ACHN (cell line): ENCODE measurements at regions not wholly inside any gene's neighbourhood (a gene's known extent, or its start where the extent isn't known, plus 50 kb on each side); places are given as distances from the start of the nearest gene placed in this dataset.

ENCODE experiments used
- DNase-seq: peaks from one replicate; pipeline ENCODE4 v3.0.0-alpha.2; 2015
- in situ Hi-C: cut with HindIII; loops from 2 replicates; pipeline ENCODE4 v1.10.0; 2017; ENCODE audit warnings: low sequenced_read_pairs, low pct_ligation_motif_present, low pct_unique_long_range_greater_than_20kb

DNA sequence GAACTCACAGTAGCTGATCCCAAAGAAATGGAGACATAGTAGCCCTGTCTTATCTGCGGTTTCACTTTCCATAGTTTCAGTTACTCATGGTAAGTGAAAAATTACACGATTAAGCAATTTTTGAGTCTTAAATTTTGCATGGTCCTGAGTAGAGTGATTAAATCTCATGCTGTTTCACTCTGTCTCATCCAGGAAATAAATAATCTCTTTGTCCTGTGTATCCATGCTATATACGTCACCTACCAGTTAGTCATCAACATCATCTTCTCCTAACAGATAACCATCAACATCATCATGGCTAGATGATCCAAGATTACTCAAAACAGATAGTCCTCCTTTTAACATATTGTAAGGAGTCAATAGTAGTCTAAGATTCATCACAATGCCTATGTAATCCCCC lies 1589.3 kb downstream of the BRINP3 start:
- no peak for DNase-seq
- in situ Hi-C loops = no loop called here

DNA sequence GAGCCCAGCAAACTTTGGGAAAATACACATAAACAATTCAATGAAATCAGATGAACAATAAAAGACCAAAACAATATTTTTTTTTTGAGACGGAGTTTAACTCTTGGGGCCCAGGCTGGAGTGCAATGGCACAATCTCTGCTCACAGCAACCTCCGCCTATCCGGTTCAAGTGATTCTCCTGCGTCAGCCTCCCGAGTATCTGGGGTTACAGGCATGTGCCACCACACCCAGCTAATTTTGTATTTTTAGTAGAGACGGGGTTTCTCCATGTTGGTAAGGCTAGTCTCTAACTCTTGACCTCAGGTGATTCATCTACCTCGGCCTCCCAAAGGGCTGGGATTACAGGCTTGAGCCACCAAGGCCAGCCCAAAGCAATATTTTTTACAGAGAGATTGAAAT lies 1588.5 kb downstream of the BRINP3 start:
- no peak for DNase-seq
- in situ Hi-C loops = no loop called here

DNA sequence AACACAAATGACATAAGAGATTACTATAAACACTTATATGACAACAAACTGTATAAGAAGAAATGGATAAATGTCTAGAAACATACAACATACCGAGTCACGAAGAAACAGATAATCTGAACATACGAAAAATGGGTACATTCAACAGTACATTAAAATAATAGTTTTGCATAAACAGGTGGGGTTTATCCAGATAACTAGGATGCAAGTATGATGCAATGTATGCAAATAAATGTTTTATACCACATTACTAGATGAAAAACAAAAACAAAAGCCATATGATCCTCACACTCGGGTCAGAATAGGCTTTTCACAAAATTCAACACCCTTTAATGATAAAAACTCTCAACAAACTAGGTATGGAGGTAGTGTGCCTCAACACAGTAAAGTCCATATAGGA lies 1585.7 kb downstream of the BRINP3 start:
- no peak for DNase-seq
- in situ Hi-C loops = no loop called here

DNA sequence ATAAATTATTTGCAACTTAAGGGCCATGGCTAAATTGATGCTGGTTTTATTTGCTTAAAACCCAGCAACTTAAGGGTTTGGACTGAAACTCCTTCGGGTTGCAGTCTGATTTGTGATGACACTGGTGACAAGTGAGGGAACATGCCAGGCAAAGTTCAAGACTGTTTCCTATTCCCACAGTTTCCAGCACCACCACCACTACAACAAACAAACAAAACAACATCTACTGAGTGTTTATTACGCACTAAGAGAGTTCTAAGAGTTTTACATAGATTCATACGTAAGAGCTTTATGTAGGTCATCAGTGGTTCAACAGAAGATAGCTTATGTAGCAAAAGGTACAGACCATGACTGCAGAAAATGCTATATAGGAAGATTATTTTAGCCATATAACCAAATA lies 1582.1 kb downstream of the BRINP3 start:
- in situ Hi-C loops = no loop called here
- DNase-seq = no peak

DNA sequence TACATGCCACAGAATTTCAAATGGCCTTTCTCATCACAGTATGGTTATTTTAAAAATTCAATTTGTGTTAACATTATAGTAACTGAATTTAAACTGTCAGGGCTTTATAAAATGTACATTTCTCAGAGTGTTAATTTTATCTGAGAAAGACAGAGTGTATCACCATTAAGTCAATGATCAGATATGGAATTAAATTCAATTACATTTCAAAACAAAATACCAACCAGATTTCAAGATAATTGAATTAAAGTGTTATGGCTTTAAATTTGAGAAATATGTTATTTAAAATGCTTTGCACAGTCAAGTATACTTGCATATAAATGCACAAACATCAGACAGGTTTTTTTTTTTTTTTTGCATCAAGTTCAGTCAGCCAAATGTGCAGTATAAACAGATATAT lies 1574.4 kb downstream of the BRINP3 start:
- no peak for DNase-seq
- in situ Hi-C loops = no loop called here

DNA sequence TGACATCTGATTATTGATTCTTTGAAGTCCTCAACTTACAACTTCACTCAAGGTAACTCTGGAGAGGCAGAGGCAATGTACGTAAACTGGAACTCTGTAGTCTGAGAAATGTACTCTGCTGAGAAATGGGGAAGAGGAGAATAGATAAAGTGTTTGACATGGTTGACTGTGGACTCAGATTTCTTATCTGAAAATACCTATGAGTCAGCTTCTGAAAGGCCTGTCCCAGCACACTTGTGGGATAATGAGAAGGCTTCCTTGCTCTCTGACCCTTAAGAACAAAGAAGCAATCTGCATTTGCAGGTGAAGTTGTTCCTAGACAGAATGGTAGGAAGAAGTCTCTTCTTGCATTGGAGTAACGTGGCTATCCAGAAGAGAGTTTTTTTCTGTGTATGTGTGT lies 1573.5 kb downstream of the BRINP3 start:
- in situ Hi-C loops = no loop called here

DNA sequence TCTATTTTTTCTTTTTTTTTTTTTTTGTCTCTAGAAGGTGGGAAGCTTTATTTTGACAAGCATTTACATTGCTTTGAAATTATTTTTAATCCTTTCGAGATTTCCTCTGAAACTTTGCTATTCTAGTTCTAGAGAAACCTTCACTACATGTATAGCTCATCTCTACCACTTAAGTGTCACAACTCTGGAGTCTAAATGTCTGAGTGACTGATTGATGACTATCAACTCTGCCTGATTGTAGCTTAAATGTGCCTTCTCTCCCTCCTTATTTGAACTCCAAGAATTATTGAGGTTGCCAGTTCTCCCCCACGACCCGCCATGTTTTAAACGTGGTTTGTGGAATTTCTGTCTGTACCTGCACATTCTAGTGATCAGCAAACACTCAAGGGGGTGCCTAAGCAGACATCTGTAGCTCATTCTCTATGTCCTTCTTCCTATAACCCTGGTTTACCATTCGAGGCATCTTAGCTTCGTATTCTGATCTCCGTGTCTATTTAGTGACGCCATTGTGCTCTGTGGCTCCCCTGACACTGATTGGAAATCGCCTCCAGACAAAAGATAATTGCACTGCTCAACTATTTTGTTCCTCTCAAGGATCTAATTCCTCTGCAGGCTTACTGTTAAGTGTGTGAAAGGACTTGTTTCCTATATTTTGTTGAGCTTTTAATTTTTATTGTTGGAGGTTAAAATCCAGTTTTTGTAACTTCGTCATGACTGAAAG lies 1570.6 kb downstream of the BRINP3 start:
- DNase-seq = no peak
- in situ Hi-C loops = no loop called here

More for the DNA sequence above, 1573.5 kb downstream of the BRINP3 start:
- peak; percentile 3 for DNase-seq

DNA sequence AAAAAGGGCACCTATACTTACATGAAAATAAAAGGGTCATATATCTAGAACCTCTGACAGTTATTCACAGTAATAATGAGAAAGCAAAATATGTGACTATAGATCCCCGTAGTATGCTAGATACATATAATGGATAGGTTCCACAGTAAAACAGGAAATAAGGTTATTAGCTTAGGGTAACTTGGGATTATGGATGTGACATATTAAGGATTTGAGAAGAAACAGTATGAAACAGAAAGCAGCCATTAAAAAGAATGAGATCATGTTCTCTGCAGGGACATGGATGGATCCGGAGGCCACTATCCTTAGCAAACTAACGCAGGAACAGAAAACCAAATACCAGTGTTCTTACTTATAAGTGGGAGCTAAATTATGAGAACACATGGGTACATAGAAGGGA lies 1547.3 kb downstream of the BRINP3 start:
- in situ Hi-C loops = no loop called here
- no peak for DNase-seq

DNA sequence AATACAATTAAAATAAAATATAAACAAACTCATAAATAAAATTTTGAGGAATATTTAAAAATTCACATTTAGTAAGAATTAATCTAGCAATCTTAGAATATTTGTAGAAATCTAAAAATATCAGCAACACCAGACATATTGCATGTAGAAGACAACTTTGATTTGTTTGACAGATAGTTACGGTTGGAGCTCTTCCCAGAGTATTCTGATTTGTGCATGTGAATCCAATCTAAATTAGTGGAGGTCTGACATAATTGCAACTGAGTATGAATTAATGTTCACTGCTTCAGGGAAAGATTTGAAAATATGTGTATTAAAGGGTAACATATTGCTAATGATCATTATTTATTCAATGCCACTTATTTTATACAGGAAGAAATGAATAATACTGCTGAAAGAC lies 1546.2 kb downstream of the BRINP3 start:
- in situ Hi-C loops = no loop called here
- no peak for DNase-seq

DNA sequence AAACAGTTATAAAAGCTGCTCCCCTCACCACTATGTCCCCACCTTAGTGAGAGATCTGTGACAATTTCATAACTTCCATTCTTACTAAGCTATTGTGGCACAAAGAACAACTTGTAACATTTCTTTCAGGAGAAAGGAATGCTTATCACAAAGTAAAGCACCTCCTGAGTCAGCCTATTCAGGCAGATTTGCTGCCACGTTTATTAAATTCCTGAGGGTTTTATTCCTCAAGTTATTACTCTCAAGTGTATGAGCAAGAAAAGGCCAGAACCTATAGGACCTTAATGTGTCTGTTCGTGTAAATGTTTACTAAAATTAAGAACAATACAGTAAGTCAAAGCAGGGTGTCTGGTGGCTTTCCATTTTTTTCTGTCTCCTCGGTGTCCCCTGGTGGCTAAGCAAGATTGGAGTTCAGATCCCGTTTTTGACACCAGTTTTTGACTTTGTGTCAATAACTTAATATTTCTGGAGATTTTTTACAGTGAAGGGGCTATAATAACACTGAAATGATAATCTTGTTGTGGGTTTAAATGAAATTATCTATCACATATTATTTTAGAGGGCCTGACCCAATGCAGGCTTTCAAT lies 1539.6 kb downstream of the BRINP3 start:
- in situ Hi-C loops = no loop called here
- DNase-seq = peak; percentile 33

DNA sequence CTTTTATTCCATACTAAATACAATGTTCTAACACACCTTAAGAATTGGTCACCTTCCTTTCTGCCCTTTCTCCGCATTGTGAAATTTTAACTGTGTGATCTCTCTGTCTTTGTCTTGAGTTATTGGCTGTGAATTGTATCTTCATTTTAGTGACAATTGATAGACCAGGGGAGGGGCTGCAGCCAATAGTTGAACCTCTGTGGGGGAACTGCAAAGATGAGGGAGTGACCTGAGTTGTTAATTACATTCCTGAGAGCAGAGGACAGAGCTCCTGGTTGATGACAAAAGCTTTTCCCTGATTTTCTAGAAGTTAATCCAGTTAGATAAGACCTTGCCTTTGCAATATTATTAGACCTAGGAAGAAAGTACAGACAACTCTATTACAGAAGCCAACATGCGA lies 1535.7 kb downstream of the BRINP3 start:
- DNase-seq = no peak
- in situ Hi-C loops = no loop called here

DNA sequence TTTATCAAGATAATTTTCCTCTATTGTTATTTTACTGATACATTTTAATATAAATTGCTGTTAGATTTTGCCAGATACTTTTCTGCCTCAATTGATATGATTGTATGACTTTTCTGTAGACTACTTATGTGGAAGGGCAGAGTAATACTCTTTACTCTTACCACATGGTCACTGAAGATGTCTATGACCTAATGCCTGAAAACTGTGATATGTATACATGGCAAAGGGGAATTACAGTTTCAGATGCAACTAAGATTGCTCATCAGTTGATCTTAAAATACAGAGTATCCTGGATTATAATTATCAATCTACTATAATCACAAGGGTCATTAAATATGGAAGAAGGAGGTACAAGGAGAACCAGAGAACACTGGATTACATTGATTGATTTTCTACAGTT lies 1528.0 kb downstream of the BRINP3 start:
- no peak for DNase-seq
- in situ Hi-C loops = no loop called here

DNA sequence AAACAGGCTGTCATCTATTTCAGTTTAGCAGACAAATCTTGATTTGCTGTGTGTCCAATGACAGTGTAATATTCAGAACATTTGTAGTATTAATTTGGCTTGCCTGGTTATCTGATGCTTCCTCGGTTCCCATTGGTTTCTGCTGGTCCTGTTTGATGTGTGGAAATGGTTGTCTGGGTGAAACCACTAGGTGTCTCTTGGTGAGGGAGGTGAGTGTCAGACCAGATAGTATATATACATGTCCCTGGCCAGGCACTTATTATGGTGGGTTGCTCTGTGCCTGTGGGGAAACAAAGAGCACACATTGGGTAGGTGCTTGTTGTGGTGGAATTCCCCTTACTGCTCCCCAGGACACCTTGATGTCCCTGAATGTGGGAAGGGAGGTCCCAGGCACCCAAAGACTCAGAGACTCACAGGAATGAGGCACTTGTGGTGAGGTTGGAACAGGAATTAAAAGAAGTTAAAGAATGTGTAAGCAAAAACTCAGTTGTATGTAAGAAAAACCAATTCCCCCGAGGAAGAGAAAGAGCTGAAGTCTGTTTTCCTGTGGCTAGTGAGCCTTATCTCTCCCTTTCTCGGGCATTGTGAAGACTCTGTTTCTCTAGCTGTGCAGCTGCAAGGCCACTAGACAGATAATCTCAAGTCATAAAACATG lies 1519.1 kb downstream of the BRINP3 start:
- in situ Hi-C loops = no loop called here
- DNase-seq = no peak

DNA sequence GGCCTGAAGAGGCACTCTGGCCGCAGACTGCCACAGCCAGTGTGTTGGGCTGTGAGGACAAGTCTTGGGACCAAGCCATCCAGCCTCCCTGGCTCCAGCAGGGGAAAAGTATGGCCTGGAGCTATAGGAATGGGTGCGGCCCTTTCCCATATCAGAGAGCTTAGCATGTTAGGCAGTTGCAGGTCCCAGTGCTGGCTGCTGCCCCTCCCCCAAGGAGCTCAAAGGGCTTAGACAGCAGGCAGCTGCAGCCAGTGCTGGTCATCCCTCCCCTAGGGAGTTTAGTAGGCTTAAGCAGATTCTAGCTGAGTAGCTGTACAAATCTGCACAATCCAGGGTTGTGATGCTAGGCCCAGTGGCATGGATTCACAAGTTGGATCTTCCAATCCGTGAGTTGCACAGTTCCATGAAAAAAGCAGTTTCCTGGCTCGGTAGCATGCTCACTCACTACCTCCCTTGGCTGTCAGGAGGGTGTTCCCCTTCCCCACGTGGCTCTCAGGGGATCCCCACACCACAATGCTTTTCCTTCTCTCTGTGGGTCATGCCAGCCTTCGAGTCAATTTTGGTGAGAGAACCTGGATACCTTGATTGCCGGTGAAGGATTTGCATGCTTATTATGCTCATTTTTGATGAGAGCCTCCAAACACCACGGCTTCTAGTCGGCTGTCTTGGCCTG lies 1490.8 kb downstream of the BRINP3 start:
- in situ Hi-C loops = no loop called here
- DNase-seq = no peak

DNA sequence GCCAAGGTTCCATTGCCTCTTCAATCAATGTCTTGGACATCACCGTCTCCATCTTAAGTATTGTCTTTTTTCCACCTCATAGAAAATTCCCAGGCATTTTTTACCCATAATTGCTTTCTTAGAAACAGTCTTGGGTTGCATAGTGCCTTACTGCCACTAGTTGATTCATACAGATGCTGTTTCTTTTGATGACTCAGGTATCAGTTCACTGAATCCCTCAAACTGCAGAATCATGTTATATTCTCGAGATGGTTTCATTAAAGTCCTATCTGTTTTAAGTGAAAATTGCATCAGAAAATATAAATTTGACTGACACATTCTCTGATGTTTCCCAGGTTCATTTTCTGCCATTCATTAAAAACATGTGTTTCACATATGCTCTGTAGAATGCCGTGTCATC lies 1489.1 kb downstream of the BRINP3 start:
- in situ Hi-C loops = no loop called here
- peak; percentile 16 for DNase-seq

DNA sequence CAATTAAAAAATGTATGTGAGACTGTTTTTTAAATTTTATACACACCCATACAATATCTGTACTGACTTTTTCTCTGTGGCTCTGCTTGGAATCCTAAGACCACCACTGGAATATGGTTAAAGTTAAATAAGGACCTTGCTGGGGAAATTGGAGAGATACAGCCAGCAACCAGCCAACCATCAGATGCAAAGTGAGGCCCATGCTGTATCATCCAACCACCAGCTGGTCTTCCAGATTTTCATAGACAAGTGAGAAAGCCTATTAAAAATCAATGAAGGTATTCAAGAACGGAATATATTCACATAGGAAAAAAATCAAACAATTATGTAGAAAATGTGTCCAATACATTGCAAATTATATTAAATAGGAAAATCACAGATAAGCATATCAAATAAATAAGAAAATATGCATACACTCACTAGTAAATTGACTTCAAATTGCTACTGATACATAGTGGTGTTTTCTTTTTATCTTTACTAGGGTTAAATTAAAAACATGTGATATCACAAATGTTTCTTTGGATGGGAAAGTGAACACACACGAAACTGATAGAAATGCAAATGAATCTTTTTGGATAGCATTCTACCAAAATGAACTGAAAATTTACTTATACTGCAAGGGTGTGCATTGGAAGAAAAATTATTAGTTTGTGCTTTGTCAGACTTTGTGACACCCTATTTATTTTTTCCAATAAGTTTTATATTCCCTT lies 1486.3 kb downstream of the BRINP3 start:
- in situ Hi-C loops = no loop called here

DNA sequence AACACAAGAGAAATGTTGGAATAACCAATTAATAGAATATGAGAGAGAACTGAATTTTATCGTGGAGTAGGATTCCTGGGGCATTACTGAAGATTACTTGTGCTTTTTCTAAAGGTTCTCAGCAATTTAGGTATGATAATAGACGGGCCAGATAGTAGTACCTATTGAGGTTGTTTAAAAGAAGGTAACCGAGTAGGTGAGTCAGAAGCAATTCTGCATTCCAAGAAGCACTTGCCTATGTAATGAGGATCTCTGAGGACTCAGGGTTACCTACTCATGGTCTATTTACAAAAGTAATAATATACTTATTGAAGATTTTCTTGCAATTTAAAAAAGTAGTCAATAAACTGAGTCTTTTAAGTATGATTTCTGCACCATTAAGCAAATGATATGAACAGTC lies 1469.8 kb downstream of the BRINP3 start:
- DNase-seq = no peak
- in situ Hi-C loops = no loop called here

More for the DNA sequence above, 1486.3 kb downstream of the BRINP3 start:
- no peak for DNase-seq

DNA sequence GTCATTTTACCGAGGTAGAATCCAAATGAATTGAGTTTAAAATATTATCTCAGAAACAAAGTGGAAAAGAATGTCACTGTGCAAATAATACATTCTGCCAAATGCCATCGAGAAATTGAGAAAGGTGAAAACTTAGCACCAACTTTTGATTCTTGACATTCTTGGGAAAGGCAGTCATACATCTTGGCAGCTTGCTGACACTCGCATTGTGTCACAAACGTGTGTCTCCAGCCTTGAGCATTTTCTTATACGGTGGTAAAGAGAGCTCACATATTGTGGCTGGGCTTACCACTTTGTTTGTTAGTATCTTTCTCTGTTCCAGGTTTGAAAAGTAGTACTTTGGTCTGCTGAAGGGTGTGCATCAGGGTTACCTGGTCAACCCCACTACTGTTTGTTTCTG lies 1456.1 kb downstream of the BRINP3 start:
- no peak for DNase-seq
- in situ Hi-C loops = no loop called here

DNA sequence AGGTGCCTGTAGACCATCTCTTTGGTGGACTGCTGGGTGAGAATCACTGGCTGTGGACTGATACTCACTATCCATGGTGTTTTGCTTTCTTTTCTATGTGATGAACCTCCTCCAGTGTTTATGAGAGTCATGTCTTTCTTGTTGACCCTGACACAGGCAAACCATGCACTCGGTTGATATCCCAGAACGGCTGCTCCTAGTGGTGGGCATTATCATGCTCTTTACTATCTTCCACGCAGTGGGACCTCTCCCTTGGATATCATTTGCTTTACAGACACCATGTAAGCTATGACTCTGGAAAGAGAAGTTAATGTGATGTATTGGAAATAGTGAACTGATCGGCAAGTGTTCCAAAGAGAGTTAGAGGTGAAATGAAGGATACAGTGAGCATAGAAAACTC lies 1455.6 kb downstream of the BRINP3 start:
- in situ Hi-C loops = no loop called here
- no peak for DNase-seq
